Right hindlimb (tissue), 1 donor: ENCODE measurements at regions not wholly inside any gene's neighbourhood (a gene's known extent, or its start where the extent isn't known, plus 50 kb on each side); places are given as distances from the start of the nearest gene placed in this dataset.

ENCODE experiments used
- DNase-seq: peaks from one replicate; pipeline ENCODE4 v3.0.0-alpha.2; 2018

DNA sequence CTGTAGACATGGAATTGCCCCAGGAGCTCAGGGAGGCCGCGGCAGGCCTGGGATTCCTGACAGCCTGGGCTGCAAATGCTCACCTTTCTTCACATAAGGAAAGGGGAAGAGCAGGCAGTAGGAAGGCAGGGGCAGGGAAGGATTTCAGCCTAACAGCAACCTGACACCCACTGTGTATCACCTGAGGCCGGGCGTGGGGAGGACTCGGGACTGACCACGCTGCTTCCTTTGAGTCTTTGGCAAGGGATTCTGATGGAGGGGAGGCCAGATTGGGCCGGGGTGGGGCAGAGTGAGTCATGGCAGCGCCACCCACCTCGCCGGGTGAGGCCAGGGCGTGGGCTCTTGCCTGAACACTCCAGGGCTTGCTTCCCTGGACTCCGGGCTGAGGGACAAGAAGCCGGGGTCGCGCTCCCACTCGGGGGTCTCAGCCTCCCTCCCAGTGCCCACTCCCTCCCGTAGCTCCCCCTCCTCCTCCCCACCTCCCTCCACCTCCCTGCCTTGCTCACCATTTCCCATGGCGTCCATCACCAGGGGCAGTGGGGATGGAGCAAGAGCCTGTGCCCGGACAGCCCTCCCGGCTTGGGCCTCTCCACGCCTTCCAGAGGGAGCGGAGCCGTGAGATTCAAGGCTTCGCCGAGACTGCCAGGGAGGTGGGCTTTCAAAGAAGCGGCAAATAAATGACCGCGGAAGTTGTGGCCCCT is 247.9 kb upstream of the RTL1 start:
- no peak for DNase-seq

DNA sequence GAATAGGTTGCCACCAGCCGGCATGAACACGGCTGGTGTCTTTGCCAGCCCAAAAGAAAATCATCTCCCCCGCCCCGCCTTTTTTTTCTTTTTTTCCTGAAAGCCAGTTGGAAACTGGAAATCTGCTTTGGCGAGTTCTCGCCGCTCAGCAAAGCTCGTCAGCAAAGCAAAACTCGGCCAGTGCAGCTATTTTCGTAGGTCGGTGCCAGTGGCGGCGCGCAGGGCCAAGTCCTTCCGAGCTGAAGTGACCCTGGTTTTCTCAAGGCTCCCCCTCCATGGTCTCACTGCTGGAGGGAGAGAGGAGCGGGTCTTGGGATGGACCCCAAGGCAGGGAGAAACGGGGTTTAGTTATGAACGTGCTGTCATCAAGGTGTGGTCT is 248.4 kb upstream of the RTL1 start:
- DNase-seq, result no peak

DNA sequence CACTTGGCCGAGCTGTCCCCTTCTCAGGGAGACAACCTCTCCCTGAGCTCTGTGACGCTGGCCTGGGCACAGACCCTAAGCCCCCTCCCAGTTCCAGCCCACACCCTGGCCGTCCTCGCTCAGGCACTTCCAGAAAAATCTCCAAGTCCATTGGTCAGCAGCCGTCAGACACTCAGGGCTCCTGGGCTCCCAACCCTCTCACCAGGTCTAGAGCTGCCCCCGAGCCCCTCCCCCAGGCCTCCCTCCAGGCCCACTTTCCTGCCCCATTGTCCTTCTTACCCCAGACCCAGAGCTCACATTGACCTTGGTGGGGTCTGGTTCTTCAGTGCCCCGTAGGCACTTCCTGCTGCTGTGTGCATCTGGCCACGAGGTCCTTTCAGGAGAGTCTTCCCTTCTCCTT is 249.3 kb upstream of the RTL1 start:
- DNase-seq, result no peak

DNA sequence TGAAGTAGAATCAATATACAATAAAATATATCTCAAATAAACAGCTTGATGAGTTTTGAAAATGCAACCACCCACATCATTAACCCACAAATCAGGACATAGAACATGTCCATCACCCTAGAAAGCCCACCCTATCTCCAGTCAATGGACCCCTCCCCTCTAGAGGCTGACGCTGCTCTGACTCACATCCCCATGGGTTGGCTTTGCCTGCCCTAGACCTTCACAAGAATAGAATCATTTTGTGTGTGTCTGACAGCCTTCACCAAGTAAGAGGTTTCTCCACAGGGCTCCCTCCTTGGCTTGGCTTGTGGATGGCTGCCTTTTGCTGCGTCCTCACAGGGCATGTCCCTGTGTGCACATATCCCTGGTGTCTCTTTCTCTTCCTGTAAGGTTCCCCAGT is 250.2 kb upstream of the RTL1 start:
- DNase-seq, result no peak

DNA sequence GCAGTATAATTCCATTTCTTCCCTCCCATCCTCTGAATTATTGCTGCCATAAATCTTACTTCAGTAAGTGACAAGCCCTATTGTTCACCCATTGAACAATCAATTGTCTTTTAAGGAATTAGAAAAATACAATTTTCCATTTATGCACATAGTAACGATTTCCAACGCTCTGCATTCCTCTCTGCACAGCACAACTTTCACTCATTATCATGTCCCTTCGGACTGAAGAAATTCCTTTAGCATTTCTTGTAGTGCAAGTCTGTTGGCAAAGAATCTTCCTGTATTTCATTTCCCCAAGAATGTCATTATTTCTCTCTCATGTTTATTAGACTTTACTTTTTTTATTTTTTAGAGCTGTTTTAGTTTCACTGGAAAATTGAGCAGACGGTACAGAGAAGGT is 252.1 kb upstream of the RTL1 start:
- no peak for DNase-seq

DNA sequence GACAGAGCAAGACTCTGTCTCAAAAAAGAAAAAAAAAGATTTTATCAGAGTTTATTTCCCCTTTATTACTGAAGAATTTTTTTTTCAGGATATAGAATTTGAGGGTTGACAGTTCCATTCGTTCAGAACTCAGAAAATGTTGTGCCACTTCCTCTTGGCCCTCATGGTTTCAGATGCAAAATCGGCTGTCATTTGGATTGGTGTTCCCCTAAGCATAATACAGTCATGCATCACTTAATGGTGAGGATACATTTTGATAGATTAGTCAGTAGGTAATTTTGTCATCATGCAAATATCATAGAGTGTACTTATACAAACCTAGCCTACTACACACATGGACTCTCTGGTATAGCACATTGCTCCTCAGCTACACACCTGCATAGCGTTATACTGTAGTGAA is 263.9 kb upstream of the RTL1 start:
- DNase-seq, result no peak

DNA sequence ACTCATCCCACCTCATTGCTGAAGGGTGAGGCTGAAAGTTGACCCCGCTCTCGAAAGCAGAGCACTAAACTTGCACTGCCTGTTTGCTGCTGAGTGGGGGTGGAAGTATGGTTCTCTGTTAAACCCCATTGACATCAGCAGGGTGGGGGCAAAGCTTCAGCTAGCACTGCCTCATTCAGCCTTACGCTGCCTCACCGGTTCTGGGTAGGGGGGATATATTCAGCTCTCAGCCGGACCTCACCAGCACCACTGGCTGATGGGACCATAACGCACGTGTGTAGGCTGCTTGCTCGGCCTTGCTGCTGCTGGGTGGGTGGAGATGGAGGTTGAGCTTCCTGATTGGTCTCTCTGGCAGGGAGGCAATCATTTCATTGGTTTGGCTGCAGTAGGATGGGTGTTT is 265.7 kb upstream of the RTL1 start:
- DNase-seq, result no peak

DNA sequence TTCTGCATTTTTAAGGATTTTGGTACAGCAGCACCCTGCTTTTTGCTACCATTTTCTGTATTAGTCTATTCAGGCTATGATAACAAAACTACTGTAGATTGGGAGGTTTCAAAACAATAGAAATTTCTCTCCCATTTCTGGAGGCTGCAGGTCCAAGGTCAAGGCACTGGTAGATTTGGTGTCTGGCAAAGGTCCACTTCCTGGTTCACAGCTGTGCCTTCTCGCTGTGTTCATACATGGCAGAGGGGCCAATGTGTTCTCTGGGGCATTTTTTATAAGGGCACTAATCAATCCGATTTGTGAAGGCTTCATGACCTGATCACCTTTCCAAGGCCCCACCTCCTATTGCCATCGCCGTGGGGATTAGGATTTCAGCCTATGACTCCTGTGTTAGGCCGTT is 268.1 kb upstream of the RTL1 start:
- no peak for DNase-seq

DNA sequence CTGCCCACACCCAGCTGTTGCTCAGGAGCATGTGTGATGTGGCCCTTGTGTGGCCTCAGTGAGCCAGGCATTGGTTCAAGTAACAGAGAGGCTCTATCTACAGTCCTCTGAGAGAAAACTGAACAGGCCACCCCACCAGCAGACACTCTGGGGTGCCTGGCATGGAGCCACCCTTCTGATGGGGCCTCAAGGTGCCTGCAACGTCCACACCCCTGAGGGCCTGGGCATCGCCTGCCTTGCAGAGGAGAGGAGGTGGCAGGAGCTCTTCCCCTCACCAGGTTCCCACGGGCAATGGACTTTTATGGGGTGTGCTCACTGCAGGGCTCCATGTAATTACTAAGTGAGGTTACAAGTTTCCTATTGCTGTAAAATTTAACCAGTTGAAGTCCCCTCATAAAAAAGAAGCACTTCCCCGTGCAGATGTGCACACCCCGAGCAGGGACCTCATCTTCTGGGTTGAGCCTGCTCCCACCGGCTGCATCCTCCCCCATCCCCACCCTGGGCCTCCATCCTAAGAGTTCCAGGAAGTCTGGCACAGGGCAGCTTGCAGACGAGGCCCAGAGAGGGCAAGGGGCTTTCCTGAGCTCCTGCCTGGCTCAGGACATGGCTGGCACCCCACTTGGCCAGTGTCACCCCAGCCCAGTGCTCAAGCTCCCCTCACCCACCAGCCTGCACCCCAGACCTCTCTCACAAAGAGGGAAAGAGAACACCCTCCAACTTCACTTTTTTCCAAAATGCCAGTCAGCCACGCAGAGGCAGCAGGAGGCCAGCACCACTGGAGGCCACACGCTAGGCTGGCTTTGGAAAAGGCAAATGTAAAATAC is 270.4 kb upstream of the RTL1 start:
- peak; percentile 21 for DNase-seq

DNA sequence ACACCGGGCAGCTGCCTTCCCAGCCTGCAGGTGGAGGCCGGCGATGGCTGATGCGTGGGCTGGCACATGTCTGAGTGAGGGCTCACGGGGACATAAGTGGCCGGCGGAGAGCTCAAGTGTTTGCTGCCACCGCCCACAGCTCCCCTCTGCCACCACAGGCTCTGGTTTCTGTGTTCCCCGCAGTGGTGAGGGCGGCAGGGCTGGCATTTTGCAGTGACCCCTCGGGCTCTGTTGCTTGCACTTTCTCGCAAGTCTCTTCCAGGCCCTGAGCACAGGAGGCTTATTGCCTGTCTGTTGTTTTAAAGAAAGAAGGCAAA is 271.0 kb upstream of the RTL1 start:
- DNase-seq, result peak; percentile 15

DNA sequence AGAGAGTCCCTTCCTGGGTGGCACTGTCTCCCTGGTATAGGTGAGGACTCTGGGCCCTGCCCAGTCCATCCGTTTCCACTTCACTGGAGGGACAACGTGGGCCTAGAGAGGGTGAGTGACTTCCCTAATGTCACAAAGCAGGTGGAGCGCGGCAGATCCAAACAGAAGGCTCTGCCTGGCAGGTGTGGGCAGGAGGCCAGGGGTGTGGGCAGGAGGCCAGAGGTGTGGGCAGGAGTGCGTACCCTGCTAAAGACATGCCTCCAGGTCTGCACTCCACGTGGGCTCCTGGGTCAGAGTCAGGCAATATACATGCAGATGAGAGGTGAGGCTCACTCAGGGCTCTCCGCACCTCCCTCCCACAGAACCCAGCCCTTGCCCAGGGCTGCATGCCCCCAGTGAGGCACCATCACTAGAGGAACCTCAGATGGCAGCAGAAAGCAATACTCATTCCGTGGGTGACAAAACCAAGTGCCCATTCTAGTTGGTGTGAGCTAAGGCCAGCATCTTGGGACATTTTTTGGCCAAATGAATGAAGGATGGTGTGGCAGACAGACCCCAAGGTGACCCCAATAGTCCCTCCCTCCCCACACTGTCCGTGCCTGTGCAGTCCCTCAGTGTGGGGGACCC is 271.6 kb upstream of the RTL1 start:
- DNase-seq, result peak; percentile 28

DNA sequence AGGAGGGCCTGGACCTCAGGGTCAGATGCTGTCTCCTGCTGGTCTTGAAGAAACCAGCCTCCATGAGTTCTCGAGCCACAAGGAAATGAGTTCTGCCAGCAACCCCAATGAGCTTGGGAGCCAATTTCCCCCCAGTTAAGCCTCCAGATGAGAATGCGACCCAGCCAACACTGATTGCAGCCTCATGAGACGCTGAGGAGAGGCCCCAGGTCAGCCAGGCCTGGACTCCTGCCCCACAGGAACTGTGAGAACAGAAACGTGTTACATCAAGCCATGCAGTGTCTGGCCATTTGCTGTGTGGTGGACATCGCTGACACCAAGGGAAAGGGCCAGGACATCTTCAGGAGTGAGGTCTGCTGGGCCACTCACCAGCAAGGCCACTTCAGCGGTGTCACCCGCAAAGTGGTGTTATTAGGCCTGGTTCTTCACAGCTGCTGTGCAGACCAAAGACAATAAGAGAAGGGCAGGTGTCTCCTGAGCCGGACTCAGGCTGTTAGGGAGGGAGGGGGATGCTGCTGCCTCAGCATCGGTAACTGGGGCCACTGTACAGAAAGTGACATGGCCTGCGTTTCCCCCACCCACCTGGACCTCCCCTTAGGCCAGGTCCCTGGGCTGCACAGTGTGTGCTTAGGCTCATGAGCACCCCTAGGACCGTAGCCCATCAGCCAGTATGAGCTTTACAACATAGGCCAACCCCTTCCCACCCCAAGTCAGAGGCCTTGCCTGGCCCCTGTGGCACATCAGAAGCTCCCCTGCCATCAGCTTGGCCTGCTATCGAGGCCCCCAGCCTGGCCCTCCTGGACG is 272.4 kb upstream of the RTL1 start:
- peak; percentile 15 for DNase-seq

DNA sequence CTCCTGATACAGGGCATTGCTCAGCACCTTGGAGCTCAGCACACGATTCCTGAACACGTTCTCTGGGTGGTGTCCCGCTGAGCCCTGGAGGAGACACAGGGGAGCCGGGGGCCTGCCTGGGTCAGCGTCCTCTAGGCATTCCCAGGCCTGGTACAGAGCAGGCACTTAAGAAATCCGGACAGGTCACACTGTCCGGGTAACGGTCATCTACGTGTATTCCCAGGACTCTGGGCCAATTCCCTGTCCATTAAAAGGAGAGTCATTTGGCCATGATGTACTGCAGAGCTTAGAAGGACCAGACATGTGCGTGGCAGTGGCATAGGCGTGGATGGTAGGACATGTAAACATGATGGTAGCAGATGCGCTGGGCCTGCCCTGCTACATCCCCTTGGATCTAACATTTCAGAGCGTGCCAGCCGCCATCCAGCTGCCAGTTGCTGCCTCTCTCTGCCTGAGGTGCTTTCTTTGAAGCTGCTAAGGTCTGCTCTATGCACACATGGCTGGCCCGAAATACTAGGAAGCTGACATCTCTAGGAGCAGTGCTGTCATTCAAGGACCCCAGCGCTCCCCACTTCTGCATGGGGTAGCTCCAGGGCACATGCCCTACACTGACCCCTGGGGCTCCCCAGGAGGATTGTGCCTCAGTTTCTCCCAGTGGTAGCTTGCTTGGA is 273.1 kb upstream of the RTL1 start:
- peak; percentile 12 for DNase-seq

DNA sequence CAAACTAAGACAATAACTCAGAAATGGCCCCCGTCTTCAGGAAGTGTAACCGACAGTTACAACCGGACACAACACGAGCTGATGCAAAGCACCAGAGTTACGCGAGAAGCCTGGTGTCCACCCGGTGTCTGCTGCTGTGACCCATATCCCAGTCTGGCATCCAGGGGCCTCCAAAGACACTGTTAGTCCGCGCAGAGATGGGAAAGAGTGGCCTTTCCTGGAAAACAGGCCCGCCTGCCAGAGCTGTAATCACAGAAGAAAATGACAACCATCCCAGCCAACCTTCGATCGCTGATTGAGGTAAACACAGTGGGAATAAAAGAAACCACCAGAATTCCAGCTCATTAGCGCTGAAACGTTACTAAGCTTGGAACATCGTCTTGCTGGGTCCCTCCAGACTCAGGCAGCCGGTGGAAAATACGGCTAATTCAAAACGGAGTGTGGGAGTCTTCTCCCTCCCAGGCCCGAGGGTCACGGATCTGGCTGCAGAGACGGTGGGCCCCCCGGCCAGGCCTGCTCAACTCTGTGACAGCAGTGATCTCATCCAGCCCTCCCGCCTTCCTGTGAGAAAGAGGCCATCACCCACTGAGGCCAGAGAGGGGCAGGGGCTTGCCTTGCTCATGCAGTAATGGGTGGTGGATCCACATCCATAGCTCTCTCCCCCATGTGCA is 273.9 kb upstream of the RTL1 start:
- peak; percentile 91 for DNase-seq

DNA sequence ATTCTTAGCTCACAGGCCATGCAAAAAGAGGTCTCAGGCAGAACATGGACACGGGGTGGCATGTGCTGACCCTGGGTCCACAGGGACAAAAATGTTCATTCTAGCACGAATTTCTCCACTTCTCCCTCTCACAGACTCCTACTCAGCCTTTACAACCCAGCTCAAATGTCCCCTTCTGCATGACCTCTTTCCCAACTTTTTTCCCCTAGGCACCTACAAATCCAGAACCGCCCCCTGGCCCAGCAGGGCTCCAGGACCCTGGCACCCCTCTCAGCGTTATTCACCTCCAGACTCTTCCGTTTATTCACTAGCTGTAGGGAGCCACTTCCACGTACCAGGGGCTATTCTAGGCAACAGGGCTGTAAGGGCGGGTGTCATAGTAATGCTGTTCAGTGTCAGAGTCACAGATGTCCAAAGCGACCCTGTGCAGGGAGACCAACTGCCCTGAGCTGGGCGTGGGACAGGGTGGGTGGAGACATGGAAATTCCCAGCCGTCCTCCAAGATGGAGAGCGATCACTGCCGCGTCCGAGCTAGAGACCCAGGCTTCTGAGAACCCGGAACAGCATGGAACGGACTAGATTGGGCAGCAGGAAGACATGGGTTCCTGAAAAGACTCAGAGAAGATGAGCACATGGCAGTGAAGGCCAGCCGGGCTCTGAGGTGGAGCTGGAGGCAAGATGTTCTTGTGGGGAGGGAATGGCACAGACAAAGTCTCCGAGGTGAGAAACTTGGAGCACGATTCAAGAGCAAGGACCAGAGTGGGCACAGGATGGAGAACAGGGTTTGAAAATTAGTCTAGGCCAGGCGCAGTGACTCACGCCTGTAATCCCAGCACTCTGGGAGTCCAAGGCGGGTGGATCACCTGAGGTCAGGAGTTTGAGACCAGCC is 274.9 kb upstream of the RTL1 start:
- no peak for DNase-seq

DNA sequence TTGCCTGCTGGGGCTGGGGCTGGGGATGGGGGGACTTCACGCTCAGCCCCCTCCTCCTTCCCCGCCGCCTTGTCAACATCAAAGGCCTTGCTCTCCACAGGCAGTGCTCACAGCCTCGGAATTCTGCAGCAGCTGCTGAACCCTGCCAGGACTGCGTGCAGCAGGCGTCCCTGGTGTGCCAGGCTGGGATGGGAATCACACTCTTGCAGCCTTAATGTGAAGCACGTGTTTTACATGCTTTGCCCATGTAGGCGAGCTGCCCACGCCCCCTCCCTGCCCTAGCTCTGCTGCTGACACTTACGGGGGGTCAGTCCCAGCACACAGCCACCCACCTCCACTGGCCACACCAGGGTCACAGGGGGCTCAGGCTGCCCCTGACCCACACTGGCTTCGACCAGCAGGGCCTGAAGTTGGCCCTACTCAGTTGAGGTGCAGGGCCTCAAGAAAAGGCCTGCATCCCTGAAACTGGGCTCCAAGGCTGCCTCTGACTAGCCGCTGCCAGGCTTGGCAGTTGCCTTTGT is 276.2 kb upstream of the RTL1 start:
- peak; percentile 24 for DNase-seq

DNA sequence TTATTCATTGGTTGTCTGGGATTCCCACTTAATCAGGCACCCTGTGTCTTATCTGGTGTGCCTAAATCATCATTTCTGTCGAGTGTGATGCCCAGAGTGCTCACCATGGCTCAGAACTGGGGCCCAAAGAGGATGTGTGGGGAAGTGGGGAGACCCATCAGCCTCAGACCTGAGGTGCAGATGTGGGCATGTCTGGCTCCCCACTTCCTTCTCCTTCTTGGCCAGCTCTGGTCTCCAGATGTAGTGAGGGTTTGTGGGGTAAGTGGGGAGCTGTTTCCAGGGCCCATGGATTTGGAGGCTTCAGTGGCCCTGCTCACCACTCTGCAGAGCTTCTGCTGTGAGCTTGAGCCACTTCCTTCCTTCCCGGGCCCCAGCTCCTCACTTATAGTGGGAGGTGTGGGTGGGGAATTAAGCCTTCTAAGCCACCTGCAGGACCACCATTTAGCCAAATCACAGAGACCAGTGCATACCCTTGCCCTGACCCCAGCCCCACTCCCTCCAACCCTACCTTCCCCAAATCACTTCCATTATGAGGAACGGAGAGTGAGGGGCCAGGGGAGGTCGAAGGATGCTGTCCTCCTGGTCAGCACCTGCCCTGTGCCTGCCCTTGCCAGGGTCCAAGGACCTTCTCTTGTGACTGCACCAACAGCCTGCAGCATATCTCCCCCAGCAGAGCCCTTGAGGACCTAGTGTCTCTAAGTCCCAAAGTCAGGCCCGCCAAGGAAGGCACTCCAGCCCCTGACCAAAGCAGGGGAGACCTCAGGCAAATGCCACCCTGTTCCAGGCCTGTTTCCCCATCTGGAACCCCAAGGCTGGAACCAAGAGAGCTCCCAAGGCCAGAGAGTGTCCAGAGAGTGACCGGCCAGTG is 278.2 kb upstream of the RTL1 start:
- DNase-seq, result no peak

DNA sequence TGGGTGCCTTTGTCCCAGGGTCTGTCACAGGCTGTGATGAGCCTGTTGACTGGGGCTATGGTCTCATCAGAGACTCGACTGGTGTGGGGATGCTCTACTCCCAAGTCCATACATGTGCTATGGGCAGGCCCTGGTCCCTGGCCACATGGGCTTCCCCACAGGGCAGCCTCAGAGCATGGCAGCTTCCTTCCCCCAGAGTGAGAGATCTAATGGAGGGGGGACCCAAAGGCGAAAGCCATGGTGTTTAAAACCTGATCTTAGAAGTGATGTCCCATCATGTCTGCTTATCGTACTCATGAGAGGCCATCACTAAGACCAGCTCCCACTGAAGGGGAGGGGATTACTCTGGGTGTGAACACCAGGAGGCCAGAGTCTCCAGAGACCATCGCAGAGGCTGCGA is 279.0 kb upstream of the RTL1 start:
- no peak for DNase-seq

DNA sequence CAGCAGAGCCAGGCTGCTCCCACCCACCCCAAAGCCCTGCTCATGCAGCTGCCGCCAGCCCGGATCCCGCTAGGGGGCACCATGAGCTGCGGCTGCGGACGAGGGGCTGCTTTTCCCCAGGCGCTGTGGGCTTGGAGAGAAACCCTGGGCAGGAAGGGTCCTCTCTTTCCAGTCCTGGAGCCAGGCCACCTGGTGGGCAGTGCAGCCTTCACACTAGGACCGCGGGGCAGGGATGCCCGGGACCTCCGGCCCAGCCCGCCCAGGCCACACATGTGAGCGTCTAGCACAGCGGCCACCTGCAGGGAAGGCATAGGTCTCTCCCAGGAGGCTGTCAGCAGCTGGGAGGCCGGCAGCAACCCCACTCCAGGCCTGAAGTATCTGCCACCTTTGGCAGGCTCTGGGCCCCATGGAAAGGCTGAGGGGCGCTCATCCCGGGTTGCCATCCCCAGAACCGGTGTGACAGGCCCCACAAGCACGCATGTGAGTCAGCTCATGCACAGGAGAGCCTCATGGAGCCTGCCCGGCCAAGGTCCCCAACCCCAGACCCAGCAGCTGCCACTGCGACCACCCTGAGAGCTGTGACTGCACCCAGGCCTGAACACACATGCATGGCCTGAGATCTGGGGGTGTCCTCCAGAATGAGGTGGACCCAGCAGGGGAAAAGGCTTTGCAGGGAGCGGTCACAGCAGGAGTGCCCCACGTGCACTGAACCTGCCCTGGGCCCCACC is 280.0 kb upstream of the RTL1 start:
- peak; percentile 69 for DNase-seq
